OCI-LY7 (cell line): ENCODE measurements at regions not wholly inside any gene's neighbourhood (a gene's known extent, or its start where the extent isn't known, plus 50 kb on each side); places are given as distances from the start of the nearest gene placed in this dataset.

Experiments
- BruUV-seq: library from RNA; stranded (reverse); fragments of 400-500 nt; replicated peaks from 2 replicates; lab custom pipeline; 2021; lab: Mats Ljungman, UMichigan
- CTCF ChIA-PET: fragments of 300-600 bp; sonication (Branson Sonifier 250); formaldehyde crosslinking; loops from one replicate; lab custom pipeline; 2022; ENCODE audit warnings: antibody characterized with exemption; ENCODE audit not compliant: unreplicated experiment; lab: Charles Lee
- POLR2A ChIA-PET: fragments of 300-600 bp; sonication (Branson Sonifier 250); formaldehyde crosslinking; loops from one replicate; lab custom pipeline; 2022; ENCODE audit warnings: antibody characterized with exemption; lab: Charles Lee
- DNase-seq: peaks from one replicate; pipeline ENCODE4 v3.0.0-alpha.2; 2015; ENCODE audit warnings: low spot score
- H2AFZ ChIP-seq: fragments of 200-600 bp; sonication (generic), shearing (Covaris generic); 2 replicates; pipeline ENCODE4 v1.6.1; 2014; ENCODE audit warnings: mild to moderate bottlenecking, antibody characterized with exemption, low read length, moderate library complexity
- H3K27ac ChIP-seq: fragments of 200-600 bp; sonication (generic); 2 replicates; pipeline ENCODE4 v1.5.1; 2014; ENCODE audit warnings: mixed run types, low read depth, mild to moderate bottlenecking, moderate library complexity, low read length, inconsistent platforms; ENCODE audit not compliant: poor library complexity, severe bottlenecking
- H3K36me3 ChIP-seq: fragments of 200-600 bp; sonication (generic); 2 replicates; pipeline ENCODE4 v1.6.1; 2014; ENCODE audit warnings: mild to moderate bottlenecking, antibody characterized with exemption, low read length, moderate library complexity, mixed read lengths; ENCODE audit not compliant: insufficient read depth
- H3K4me1 ChIP-seq: fragments of 200-600 bp; sonication (generic); 2 replicates; pipeline ENCODE4 v1.5.1; 2014; ENCODE audit warnings: mild to moderate bottlenecking, low read length; ENCODE audit not compliant: insufficient read depth, poor library complexity, severe bottlenecking
- H3K4me2 ChIP-seq: fragments of 200-600 bp; sonication (generic); 2 replicates; pipeline ENCODE4 v1.6.1; 2014; ENCODE audit warnings: mild to moderate bottlenecking, low read length
- H3K4me3 ChIP-seq: fragments of 200-600 bp; sonication (generic); 2 replicates; pipeline ENCODE4 v1.5.1; 2014; ENCODE audit warnings: mild to moderate bottlenecking, low read depth, low read length; ENCODE audit not compliant: poor library complexity, severe bottlenecking
- H3K79me2 ChIP-seq: fragments of 200-600 bp; sonication (generic); 2 replicates; pipeline ENCODE4 v1.6.1; 2016; ENCODE audit warnings: low read depth, mild to moderate bottlenecking, low read length, moderate library complexity, mixed read lengths; ENCODE audit not compliant: insufficient read depth
- H3K9me2 ChIP-seq: fragments of 200-600 bp; sonication (generic); 2 replicates; pipeline ENCODE4 v1.6.1; 2016; ENCODE audit warnings: mild to moderate bottlenecking, low read length, mixed read lengths; ENCODE audit not compliant: insufficient read depth
- H3K9me3 ChIP-seq: fragments of 200-600 bp; sonication (generic); 2 replicates; pipeline ENCODE4 v1.6.1; 2014; ENCODE audit warnings: mild to moderate bottlenecking, mixed run types, low read length, mixed read lengths
- H4K20me1 ChIP-seq: fragments of 200-600 bp; sonication (generic); 2 replicates; pipeline ENCODE4 v1.6.1; 2014; ENCODE audit warnings: mild to moderate bottlenecking, antibody characterized with exemption, low read length, moderate library complexity, mixed read lengths; ENCODE audit not compliant: insufficient read depth
- CTCF ChIP-seq: fragments of 200-600 bp; sonication (generic); conservative IDR thresholded peaks from 2 replicates; pipeline ENCODE4 v1.5.1; 2014; ENCODE audit warnings: mild to moderate bottlenecking, antibody characterized with exemption, low read length, moderate library complexity, mixed read lengths
- EZH2phosphoT487 ChIP-seq: fragments of 200-600 bp; sonication (generic); IDR thresholded peaks from 2 replicates; pipeline ENCODE4 v1.6.1; 2018; ENCODE audit warnings: low read depth, borderline replicate concordance, mild to moderate bottlenecking, mixed run types, antibody characterized with exemption, low read length, moderate library complexity, mixed read lengths
- intact Hi-C: fragments of 100-400 bp; cut with micrococcal nuclease; formaldehyde crosslinking; loops from one replicate; pipeline ENCODE4 v1.10.0; 2022; ENCODE audit not compliant: unreplicated experiment

- Histone ChIP-seq H2AFZ (no peak overlapping the region), H3K79me2 (no peaks in the 10 kb centered on the region), H3K9me3 (no peaks in the 10 kb centered on the region), H3K9me2 (no peaks in the 10 kb centered on the region), H4K20me1 (no peaks in the 10 kb centered on the region), H3K4me1 (no peaks in the 10 kb centered on the region), H3K36me3 (no peaks in the 10 kb centered on the region), H3K4me2 (no peak overlapping the region), H3K27ac (no peak overlapping the region), H3K4me3 (no peak overlapping the region)
- ChIA-PET CTCF (no interaction called here), POLR2A (no interaction called here)
- BruUV-seq = no TSS peak
- intact Hi-C loops = no loop called here
- TF ChIP-seq EZH2phosphoT487 = no peak
- no peak for TF ChIP-seq CTCF
- no peak for DNase-seq
These were observed 183.9 kb downstream of the CXCL12 start for GRCh38 chr10:44201011-44201410.

GRCh38 chr10:44199991-44200655, 184.8 kb downstream of the CXCL12 start:
- intact Hi-C loops = loop anchor here (10.0 kb wide), 1 partner anchor 65 kb away; no protein-coding TSS in a partner anchor
- Histone ChIP-seq H3K4me3 (no peak overlapping the region), H4K20me1 (no peaks in the 10 kb centered on the region), H3K4me1 (no peaks in the 10 kb centered on the region), H3K9me2 (no peaks in the 10 kb centered on the region), H3K79me2 (no peaks in the 10 kb centered on the region), H3K36me3 (no peaks in the 10 kb centered on the region), H3K27ac (no peak overlapping the region), H3K9me3 (no peaks in the 10 kb centered on the region), H3K4me2 (no peak overlapping the region), H2AFZ (no peak overlapping the region)
- ChIA-PET CTCF (no interaction called here), POLR2A (no interaction called here)
- no TSS peak for BruUV-seq
- TF ChIP-seq CTCF (no peak), EZH2phosphoT487 (no peak)
- no peak for DNase-seq

DNA sequence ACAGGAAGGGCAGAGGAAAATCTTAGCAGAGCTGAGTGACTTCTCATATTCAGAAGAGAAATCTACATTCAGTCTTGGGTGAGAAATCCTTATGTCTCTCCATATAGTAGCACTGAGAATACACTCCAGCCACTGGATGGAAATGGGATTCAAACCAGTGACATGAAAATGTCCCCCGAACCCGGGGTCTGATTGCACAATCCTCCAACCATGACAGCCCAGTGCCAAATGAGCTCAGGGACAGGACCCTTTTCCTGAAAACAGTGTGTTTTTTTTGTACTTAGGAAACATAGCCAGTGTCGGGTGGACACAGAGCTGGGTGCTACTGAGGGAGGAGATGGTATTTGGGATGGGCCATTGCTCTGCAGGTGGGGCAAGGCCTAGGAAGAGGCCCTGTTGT, 185.6 kb downstream of the CXCL12 start:
- no peak overlapping the region for H3K4me2 ChIP-seq
- no peaks in the 10 kb centered on the region for H3K36me3 ChIP-seq
- H4K20me1 ChIP-seq = no peaks in the 10 kb centered on the region
- H3K79me2 ChIP-seq = no peaks in the 10 kb centered on the region
- DNase-seq = no peak
- no TSS peak for BruUV-seq
- no peaks in the 10 kb centered on the region for H3K9me2 ChIP-seq
- no peak overlapping the region for H3K4me3 ChIP-seq
- no peak for TF ChIP-seq CTCF
- no peak for TF ChIP-seq EZH2phosphoT487
- no peaks in the 10 kb centered on the region for H3K9me3 ChIP-seq
- CTCF ChIA-PET = no interaction called here
- no peak overlapping the region for H3K27ac ChIP-seq
- intact Hi-C loops = loop anchor here (10.0 kb wide), 1 partner anchor 64 kb away; no protein-coding TSS in a partner anchor
- POLR2A ChIA-PET = no interaction called here
- H2AFZ ChIP-seq = no peak overlapping the region
- H3K4me1 ChIP-seq = no peaks in the 10 kb centered on the region
